Pulmonary artery endothelial cell (primary cell): ENCODE measurements at regions not wholly inside any gene's neighbourhood (a gene's known extent, or its start where the extent isn't known, plus 50 kb on each side); places are given as distances from the start of the nearest gene placed in this dataset.

Experiments
- DNase-seq: peaks from one replicate; pipeline ENCODE4 v3.0.0-alpha.2; 2011; ENCODE audit warnings: low read depth, low spot score

DNA sequence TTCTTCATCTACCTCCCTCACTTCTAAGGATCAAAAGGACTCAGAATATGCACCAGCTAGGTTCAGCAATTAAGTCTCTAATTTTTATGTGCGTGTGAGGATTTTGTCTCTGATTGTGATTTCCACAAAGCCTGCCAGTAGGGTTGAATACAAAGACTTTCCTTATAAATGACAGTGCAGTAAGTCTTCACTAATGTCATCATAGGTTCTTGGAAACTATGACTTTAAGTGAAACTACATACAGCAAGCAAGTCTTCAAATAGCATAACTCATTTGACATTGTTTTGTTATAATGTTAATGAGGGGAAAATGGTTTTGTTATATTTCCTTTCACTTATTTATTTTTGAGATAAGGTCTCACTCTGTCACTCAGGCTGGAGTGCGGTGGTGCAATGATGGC lies 526.3 kb upstream of the DCC start:
- DNase-seq = no peak

DNA sequence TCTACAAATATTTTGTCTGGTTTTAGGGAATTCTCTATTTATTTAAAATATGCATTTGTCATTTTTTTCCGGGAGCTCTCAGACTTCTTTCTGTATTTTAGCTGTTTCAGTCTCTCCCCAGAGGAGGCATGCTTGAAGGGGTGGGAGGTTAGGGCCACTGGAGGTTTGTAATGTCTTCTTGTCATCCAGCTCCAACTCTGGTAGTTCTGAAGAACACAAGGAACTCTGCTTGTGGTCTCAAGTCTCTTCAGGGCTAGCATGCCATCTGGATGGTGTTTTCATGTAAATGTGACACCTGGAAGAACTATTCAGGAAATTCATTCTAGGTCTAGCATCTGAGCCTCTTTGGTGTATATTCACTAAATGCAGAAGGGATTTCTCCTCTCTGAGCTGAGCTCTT lies 518.4 kb upstream of the DCC start:
- no peak for DNase-seq

DNA sequence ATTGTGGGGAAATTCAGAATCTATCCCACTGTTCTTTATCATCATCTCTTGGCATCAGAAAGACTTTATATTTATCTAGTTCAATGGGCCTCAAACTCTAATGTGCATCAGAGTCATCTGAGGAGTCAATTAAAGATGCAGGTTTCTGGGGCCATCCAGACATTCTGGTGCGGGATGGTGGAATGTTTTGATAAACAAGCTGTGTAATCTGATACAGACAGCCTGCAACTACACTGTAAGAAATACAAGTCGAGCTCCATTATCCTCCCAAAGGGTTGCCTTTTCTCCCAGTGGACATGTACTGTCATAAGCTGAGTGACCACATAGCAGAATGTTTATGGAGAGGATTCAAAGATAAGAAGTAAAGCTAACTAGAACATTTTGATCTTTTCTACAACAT lies 515.3 kb upstream of the DCC start:
- DNase-seq = no peak

DNA sequence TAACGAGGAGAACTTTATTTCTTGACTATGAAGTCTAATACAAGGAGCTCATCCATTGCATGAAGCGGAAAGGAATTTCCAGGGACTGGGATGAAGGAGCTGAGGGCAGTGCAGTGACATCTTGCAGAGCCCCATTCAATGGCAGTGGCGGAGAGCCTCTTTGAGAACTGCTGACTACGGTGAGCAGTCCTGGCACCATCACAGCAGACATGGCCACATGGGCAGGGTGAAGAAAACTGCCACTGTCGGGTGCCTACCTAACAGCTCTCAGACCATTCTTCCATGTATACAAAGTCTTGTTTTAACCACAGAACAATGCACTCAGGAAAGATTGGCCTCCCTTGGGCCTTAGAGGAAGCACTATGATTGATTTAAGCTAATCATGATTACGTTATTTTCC lies 506.1 kb upstream of the DCC start:
- no peak for DNase-seq

DNA sequence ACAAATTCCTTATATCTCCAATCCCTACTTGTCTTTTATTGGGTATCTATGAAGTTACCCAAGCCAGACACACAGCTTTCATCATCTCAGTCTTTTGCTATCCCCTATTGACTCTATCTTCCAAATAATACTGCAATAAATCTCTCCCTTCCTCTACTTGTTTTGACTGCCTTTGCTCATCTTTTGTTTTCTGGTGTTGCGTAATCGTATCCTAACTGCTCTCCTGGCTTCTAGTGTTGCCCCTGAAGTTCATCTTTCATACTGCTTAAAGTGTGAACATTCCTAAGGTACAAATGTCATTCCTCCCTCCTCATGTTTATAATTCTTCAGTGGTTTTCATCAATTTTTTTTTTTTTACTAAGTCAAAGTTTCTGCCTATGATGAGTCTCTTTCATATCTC lies 491.3 kb upstream of the DCC start:
- DNase-seq = no peak

DNA sequence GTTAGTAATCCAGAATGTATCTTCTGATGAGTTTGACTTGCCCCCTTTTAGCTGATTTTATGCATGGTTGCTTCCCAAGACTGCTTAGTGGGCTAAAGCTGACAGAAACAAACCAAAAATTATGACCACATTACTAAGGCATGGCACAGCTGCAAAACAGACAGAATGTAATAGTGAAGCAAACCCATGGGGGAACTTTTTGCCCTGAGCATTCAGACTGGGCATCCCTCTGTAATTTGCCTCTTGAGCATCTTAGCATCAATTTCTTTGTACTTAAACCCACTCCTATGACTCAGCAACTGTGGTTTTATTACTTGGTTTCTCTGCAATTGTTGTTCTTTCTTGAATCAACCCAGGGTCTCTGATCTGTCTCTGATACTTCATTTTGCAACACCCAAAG lies 487.3 kb upstream of the DCC start:
- DNase-seq = no peak

DNA sequence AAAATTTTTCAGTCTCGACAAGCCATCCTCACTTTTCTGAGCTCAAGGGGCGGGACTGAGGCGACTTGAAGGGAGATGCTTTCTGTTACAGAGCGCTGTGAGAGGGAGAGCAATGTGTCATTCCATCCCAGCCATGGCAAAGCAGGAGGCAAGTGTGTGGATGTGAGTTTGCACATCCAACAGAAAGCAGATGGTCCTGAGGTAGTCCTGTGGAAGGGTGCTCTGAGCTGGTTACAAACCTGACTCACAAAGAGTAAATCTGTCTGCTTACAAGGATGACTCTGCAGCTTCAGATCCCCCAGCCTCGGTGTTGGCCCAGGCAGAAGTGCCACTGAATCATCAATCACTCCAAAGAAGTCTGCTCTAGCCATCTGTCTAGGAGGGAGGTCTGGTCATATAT lies 482.0 kb upstream of the DCC start:
- DNase-seq = no peak

DNA sequence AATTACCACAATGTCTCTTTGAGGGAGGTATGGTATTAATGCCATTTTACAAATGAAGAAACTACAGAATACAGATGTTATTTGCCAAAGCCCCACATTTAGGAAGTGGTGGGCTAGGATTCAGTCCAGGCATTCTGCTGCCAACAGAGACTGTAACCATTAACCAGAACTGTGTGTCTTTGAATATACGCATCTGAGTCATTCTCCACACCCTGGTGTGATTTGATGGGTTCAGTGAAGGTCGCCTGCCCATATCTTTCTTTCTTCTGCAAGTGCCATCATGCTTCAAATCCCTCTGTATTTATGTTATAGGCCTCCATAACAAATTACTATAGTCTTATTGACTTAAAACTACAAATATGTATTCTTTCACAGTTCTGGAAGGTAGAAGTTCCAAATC lies 479.0 kb upstream of the DCC start:
- no peak for DNase-seq

DNA sequence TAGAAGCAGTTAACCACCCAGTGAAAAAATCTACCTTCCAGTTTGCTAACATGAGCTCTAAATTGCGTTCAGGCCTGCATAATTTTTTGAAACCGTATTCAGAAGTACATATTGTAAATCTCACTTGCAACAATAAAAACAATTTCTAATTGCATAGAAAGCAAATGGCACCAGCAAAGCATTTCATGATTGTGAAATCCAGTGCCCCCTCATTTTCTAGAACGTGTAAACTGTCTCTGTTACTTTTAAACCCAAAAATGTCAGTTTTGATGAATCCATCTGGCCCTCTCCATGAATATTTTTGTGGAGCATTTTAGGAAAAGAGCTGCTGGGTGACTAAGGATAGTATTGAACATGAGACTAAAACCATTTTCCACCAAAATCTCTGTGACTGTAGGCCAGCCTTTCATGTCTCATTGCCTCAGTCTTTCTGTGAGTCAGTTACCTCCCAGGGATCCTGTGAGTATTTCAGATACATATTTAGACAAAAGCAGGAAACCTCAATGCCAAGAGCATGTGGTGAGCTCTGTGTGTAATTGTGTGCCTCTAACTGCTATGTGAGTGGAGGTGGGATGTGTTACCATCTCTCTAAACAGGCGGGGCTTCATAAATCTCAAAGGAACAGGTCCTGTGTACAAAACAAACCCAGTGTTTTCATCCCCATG lies 477.8 kb upstream of the DCC start:
- DNase-seq = no peak

DNA sequence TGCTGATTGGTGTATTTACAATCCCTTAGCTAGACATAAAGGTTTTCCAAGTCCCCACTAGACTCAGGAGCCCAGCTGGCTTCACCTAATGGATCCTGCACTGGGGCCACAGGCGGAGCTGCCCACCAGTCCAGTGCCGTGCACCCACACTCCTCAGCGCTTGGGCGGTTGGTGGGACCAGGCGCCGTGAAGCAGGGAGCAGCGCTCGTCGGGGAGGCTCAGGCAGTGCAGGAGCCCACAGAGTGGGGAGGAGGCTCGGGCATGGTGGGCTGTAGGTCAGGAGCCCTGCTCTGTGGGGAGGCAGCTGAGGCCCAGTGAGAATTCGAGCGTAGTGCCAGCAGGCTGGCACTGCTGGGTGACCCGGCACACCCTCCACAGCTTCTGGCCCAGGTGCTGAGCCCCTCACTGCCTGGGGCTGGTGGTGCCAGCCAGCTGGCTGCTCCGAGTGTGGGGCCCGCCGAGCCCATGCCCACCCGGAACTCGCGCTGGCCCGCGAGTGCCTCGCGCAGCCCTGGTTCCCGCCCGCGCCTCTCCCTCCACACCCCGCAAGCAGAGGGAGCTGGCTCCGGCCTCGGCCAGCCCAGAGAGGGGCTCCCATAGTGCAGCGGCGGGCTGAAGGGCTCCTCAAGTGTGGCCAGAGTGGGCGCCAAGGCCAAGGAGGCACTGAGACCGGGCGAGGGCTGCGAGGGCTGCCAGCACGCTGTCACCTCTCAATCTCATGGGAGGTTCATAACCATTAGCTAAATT lies 475.6 kb upstream of the DCC start:
- no peak for DNase-seq

DNA sequence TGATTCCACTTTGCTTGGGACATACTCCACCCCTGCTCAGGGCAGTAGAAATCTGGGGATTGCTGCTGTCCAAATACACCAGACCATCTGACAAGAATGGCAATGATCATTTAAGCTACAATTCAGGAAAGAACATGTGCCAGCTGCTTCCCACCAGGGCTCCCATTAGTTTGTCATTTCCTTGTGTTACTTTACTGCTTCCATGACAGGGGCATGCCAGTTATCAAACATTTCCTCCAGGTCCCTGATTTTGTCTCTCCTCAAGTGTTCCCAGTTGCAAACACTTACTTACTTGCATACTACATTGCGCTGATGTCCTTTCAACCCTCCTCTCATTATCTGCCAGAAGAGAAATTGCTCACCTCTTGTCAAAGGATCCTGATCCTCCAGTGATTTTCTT lies 474.5 kb upstream of the DCC start:
- DNase-seq = no peak

DNA sequence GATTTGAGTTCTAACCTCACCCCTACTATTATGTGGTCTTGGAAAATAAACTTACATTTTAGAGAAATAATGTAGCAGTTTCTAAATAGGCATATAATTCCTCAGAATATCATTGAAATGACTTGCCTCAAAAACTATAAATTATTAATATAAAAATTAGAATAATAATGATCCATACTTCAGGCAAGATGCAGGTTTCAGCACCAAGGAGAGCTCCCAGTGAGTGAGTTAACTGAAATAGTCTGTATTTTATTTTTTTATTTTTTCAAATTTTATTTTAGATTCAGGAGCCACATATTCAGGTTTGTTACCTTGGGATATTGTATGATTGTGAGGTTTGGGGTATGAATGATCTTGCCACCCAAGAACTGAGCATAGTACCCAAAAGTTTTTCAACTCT lies 472.2 kb upstream of the DCC start:
- no peak for DNase-seq

DNA sequence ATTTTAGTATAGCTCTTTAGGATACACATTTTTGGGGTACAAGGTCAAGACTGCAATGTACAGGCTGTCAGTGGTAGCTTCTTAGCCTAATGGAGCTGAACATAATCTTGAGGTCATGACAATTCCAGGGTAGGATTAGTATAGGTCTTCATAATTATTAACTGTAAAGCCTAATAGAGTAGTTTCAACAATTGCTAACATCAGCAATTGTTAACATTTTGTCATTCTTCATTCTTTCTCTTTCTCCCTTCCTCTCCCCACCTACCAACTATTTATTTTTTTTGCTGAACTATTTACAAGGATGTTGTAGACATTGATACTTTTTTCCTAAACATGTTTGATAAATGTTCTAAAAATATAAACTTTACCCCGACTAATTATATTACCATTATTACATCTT lies 461.3 kb upstream of the DCC start:
- no peak for DNase-seq

DNA sequence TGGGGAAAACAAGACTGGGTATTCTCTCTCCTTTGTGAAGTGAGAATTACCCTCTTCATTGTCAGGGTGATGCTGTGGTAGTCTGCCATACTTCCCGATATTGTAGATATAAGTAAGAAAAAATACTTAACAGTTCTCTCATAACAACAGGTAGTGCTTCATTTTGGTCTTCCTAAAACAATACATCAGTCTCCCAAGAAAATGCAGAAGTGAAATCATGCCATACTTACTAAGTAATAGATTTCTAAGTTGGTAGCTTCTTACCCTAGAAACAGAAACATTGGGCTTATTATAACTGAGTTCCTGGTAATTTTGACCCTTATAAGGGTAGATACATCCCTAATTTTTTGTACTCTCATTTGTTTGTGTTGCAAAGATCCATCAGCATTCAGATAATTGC lies 460.7 kb upstream of the DCC start:
- no peak for DNase-seq

DNA sequence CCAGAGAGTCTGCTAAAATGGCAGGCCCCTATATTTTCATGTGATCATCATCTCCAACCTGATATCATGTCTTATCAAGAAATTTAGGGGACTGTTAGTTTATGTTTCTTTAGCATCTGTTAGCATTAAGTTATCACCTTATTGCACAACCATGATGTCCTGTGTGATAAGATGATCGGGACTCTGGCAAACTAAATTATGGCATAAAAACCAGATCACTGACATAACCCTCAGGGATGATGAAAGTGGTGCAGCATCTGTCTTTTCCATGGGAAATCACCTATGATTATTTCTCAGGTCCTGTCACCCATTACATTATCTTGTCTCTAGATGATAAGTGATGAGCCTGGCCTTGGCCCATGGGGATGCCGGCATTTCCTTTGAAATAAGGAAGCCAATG lies 458.6 kb upstream of the DCC start:
- DNase-seq = no peak

DNA sequence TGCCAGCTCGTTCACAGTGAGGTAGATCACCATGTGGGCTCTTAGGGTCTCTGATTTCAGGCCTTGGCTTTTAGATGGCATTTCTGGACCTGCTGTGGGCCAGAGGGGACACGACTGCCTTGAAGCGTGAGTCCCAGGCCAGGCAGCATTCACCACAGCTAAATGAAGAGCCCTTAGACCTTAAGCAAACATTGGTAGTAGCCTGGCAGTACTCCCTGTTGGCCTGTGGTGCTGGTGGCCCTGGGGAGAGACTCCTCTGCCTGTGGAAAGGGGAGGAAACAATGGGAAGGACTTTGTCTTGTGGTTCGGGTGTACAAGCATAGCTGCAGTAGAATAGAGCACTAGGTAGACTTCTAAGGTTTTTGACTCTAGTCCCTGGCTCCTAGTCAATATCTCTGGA lies 456.0 kb upstream of the DCC start:
- no peak for DNase-seq

DNA sequence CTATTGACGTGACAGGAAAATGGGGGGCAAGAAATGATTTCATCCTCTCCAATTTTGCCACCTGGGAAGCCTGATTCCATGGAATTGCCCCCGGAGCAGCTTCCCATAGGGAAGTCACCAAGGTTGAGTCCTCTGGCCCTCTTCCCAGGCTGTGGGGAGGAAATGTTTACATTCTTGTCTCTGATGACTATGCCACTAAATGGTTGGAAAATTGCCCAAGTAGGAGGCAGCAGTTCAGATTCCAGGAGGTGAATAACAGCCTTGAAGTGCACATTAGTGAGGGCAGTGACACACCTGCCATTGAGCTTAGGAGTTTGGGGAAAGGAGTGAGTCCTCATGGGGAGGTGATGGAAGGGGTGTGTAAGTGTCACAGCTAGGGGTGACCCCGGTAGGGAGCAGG lies 449.2 kb upstream of the DCC start:
- DNase-seq = no peak

DNA sequence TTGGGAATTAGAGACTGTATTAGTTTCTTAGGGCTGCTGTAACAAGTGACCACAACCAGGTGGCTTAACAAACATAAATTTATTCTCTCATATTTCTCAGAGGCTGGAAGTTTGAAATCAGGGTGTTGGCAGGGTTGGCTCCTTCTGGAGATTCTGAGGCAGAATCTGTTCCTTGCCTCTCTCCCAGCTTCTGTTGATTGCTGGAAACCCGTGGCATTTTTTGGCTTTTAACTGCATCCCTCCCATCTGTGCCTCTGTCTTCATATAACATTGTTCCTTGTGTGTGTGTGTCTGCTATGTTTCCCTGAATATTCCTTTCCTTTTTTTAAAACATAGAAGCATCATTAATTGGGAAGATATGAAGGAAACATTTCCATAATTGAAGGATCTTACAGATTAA lies 448.1 kb upstream of the DCC start:
- DNase-seq = no peak

DNA sequence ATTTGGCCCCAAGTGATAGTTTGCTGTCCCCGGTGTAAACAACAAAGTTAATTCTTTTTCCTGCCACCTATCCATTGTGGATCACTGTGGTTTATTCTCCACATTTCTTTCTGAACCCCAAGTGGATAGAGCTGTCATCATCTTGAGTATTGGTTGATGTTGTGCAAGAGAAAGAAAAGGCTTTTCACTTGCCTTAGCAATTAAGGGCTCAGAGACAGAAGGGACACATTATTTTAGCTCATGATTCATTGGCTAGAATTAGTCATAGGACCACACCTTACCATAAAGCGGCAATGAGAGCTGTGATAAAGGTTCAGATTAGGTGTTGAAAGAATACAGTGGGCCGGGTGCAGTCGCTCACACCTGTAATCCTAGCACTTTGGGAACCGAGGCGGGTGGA lies 442.1 kb upstream of the DCC start:
- no peak for DNase-seq

DNA sequence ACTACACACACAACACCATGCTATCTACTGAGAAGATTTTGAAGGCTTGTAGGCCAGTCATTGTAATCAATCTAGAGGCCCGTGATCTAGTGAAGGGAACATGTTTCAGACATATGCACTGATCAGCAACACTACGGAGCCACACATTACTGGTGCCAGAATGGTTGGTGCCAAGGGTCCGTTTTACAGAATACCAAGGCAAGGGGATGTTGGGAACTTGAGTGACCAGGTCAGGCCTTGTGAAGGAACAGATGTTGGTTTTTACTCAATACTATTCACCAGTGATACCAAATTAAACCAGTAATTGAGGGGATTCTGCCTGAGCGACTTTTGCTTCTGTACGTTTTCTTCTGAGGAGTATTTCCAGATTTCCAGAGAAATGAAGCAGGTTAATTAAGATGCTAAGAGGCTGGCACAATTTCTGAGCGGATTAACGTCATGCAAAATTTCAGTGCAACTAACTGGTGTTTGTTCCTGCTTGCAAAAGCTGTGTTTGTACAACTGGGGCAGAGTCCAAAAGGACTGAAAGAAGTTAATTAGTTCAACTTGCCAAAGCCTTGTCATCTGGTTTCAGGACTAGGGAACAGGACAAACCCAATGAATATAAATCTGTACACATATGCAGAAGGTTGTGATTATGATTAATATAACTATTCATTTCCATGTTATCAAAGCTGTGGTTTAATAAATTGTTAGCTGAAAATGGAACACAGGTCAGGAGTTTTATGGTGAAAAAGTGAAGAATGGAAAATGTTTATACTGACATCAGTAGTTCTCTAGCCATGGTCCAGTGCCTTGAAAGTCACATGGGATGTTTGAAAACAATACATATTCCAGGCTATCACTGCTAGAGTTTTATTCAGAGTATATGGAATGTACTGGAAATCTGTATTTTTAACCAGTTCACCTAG lies 432.1 kb upstream of the DCC start:
- no peak for DNase-seq

DNA sequence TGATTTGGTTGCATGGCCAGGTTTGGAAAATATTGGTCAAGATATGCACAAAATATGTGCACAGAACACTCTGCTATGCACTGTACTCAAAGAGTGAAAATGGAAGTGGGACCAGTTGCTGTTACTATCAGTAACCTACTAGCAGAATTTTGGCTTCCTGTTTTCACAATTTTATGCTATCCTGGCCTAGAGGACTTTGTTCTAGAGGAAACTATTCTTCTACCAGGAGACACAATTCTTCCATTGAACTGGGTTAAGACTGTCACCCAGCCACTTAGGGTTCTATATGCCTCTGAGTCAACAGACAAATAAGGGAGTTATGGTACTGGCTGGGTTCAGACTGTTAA lies 431.4 kb upstream of the DCC start:
- DNase-seq = no peak

DNA sequence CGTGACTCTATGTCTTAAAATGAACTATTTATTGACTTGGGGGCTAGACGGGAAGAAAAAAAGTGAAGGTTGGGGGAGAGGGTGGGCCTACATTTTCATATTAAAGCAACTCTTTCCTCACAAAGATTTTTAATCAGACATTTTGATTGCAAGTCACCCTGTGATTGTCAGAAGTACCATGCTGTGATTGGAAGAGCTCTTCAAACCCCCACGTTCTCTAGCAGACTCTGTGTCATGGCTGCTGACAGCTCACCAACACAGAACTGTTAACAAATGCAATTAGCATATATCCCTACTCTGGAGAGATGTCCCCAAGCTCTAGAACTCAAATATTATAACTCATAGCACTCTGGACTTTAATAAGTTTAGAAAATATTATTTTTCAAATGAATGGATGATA lies 428.4 kb upstream of the DCC start:
- no peak for DNase-seq

DNA sequence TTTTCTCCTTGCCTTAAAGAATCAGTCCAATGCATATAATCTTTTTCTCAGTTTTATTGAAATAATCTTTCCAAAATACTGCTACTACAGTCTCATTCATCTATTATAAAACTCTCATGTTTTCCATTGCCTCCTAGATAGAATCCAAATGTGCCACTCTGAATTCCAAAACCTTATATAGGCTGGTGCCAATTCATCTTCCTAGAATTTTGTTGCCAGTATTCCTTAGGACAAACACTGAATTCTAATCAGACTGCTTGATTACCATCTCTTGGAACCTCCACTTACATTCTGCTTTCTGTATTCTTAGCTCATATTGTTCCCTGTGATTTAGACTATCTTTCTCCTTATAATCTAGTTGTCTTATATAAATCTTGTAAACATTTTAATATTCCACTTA lies 427.6 kb upstream of the DCC start:
- no peak for DNase-seq
